Activated naive CD8-positive, alpha-beta T cell treated with anti-CD3 and anti-CD28 coated beads, Interleukin-2, amount 10 ng/mL, durations not matched to agents 7 days and 5 days (primary cell): ENCODE measurements at regions not wholly inside any gene's neighbourhood (a gene's known extent, or its start where the extent isn't known, plus 50 kb on each side); places are given as distances from the start of the nearest gene placed in this dataset.

ENCODE experiments used
- ATAC-seq: fragments of 150-1000 bp; cut with Tn5 transposase; one replicate; pipeline ENCODE4 v1.10.0; 2021; ENCODE audit warnings: low read depth, moderate library complexity
- POLR2A ChIA-PET: fragments of 350-600 bp; sonication (Branson Sonifier 250); formaldehyde crosslinking; loops from one replicate; lab custom pipeline; 2021; ENCODE audit warnings: antibody characterized with exemption; lab: Charles Lee
- DNase-seq: peaks from one replicate; pipeline ENCODE4 v3.0.0; 2021
- H3K27ac Mint-ChIP-seq: one replicate; pipeline ENCODE4 v1.8.0; 2022; ENCODE audit warnings: mild to moderate bottlenecking, mixed read lengths
- H3K27me3 Mint-ChIP-seq: one replicate; pipeline ENCODE4 v1.8.0; 2022; ENCODE audit warnings: mild to moderate bottlenecking, moderate library complexity, mixed read lengths
- H3K36me3 Mint-ChIP-seq: one replicate; pipeline ENCODE4 v1.8.0; 2021; ENCODE audit warnings: mild to moderate bottlenecking, mixed read lengths
- H3K4me1 Mint-ChIP-seq: one replicate; pipeline ENCODE4 v1.8.0; 2021; ENCODE audit warnings: mixed read lengths
- H3K4me3 Mint-ChIP-seq: one replicate; pipeline ENCODE4 v1.8.0; 2022; ENCODE audit warnings: mild to moderate bottlenecking, moderate library complexity, mixed read lengths
- H3K9me3 Mint-ChIP-seq: one replicate; pipeline ENCODE4 v1.8.0; 2021; ENCODE audit warnings: mixed read lengths

GRCh38 chr7:94161476-94161875 is 157.3 kb upstream of the BET1 start:
- Mint-ChIP-seq H3K27ac (no peak overlapping the region), H3K4me3 (no peak overlapping the region), H3K27me3 (no peaks in the 10 kb centered on the region), H3K36me3 (no peaks in the 10 kb centered on the region), H3K4me1 (peaks cover 3% of the 10 kb centered on the region), H3K9me3 (peaks cover 2% of the 10 kb centered on the region)
- ATAC-seq, result no peak
- POLR2A ChIA-PET, result no interaction called here
- DNase-seq, result no peak

GRCh38 chr7:94169682-94170081 is 165.5 kb upstream of the BET1 start:
- H3K27me3 Mint-ChIP-seq, result peaks cover 6% of the 10 kb centered on the region

GRCh38 chr7:94170836-94171235 is 166.7 kb upstream of the BET1 start:
- ATAC-seq (peak; percentile 45), DNase-seq (no peak)
- H3K9me3 Mint-ChIP-seq, result peaks cover 1% of the 10 kb centered on the region
- POLR2A ChIA-PET, result no interaction called here
- no peaks in the 10 kb centered on the region for H3K36me3 Mint-ChIP-seq
- H3K27ac Mint-ChIP-seq, result peak overlapping the region; percentile 23
- H3K4me1 Mint-ChIP-seq, result peaks cover 5% of the 10 kb centered on the region
- H3K4me3 Mint-ChIP-seq, result no peak overlapping the region
- H3K27me3 Mint-ChIP-seq, result peaks cover 6% of the 10 kb centered on the region

More at GRCh38 chr7:94169682-94170081, 165.5 kb upstream of the BET1 start:
- peaks cover 5% of the 10 kb centered on the region for H3K4me1 Mint-ChIP-seq
- H3K27ac Mint-ChIP-seq, result no peak overlapping the region
- H3K36me3 Mint-ChIP-seq, result no peaks in the 10 kb centered on the region
- no peak for ATAC-seq
- no peak overlapping the region for H3K4me3 Mint-ChIP-seq
- DNase-seq, result no peak
- POLR2A ChIA-PET, result no interaction called here
- H3K9me3 Mint-ChIP-seq, result peaks cover 3% of the 10 kb centered on the region

- no peak overlapping the region for H3K4me3 Mint-ChIP-seq
- no peak for ATAC-seq
- no peak for DNase-seq
- POLR2A ChIA-PET, result no interaction called here
- no peaks in the 10 kb centered on the region for H3K36me3 Mint-ChIP-seq
- H3K4me1 Mint-ChIP-seq, result peaks cover 8% of the 10 kb centered on the region
- no peak overlapping the region for H3K27ac Mint-ChIP-seq
- peaks cover 6% of the 10 kb centered on the region for H3K27me3 Mint-ChIP-seq
- peaks cover 1% of the 10 kb centered on the region for H3K9me3 Mint-ChIP-seq
Measured at GRCh38 chr7:94173436-94173835, 169.3 kb upstream of the BET1 start.

- DNase-seq, result no peak
- POLR2A ChIA-PET, result no interaction called here
- Mint-ChIP-seq H3K36me3 (no peaks in the 10 kb centered on the region), H3K4me3 (no peak overlapping the region), H3K9me3 (peaks cover 1% of the 10 kb centered on the region), H3K27ac (no peak overlapping the region), H3K27me3 (peaks cover 8% of the 10 kb centered on the region), H3K4me1 (peaks cover 8% of the 10 kb centered on the region)
- no peak for ATAC-seq
Measured at GRCh38 chr7:94174375-94174774, 170.2 kb upstream of the BET1 start.

GRCh38 chr7:94174956-94175355 is 170.8 kb upstream of the BET1 start:
- Mint-ChIP-seq H3K27ac (no peak overlapping the region), H3K27me3 (peaks cover 8% of the 10 kb centered on the region), H3K9me3 (no peaks in the 10 kb centered on the region), H3K36me3 (no peaks in the 10 kb centered on the region), H3K4me3 (no peak overlapping the region), H3K4me1 (peaks cover 8% of the 10 kb centered on the region)
- POLR2A ChIA-PET, result no interaction called here
- DNase-seq (no peak), ATAC-seq (no peak)

- Mint-ChIP-seq H3K9me3 (no peaks in the 10 kb centered on the region), H3K4me3 (no peak overlapping the region), H3K27ac (no peak overlapping the region), H3K27me3 (peaks cover 9% of the 10 kb centered on the region), H3K4me1 (peaks cover 3% of the 10 kb centered on the region), H3K36me3 (no peaks in the 10 kb centered on the region)
- no peak for DNase-seq
- ATAC-seq, result no peak
- POLR2A ChIA-PET, result no interaction called here
Measured at GRCh38 chr7:94176694-94177200, 172.6 kb upstream of the BET1 start.

GRCh38 chr7:94177441-94177840 is 173.3 kb upstream of the BET1 start:
- no peak for DNase-seq
- POLR2A ChIA-PET, result no interaction called here
- no peak for ATAC-seq
- no peaks in the 10 kb centered on the region for H3K36me3 Mint-ChIP-seq
- H3K27me3 Mint-ChIP-seq, result peaks cover 8% of the 10 kb centered on the region
- H3K27ac Mint-ChIP-seq, result no peak overlapping the region
- H3K4me3 Mint-ChIP-seq, result no peak overlapping the region
- peaks cover 3% of the 10 kb centered on the region for H3K4me1 Mint-ChIP-seq
- no peaks in the 10 kb centered on the region for H3K9me3 Mint-ChIP-seq

GRCh38 chr7:94178230-94178629 is 174.1 kb upstream of the BET1 start:
- no peaks in the 10 kb centered on the region for H3K36me3 Mint-ChIP-seq
- peaks cover 3% of the 10 kb centered on the region for H3K4me1 Mint-ChIP-seq
- H3K4me3 Mint-ChIP-seq, result no peak overlapping the region
- H3K27ac Mint-ChIP-seq, result no peak overlapping the region
- peaks cover 8% of the 10 kb centered on the region for H3K27me3 Mint-ChIP-seq
- no peak for DNase-seq
- POLR2A ChIA-PET, result no interaction called here
- ATAC-seq, result no peak
- H3K9me3 Mint-ChIP-seq, result no peaks in the 10 kb centered on the region

GRCh38 chr7:94179466-94179865 is 175.3 kb upstream of the BET1 start:
- H3K36me3 Mint-ChIP-seq, result no peaks in the 10 kb centered on the region
- no peak for DNase-seq
- H3K27me3 Mint-ChIP-seq, result peaks cover 5% of the 10 kb centered on the region
- ATAC-seq, result no peak
- H3K4me3 Mint-ChIP-seq, result no peak overlapping the region
- POLR2A ChIA-PET, result no interaction called here
- H3K27ac Mint-ChIP-seq, result no peak overlapping the region
- H3K4me1 Mint-ChIP-seq, result peaks cover 3% of the 10 kb centered on the region
- H3K9me3 Mint-ChIP-seq, result no peaks in the 10 kb centered on the region

GRCh38 chr7:94182066-94182465 is 177.9 kb upstream of the BET1 start:
- no peaks in the 10 kb centered on the region for H3K36me3 Mint-ChIP-seq
- H3K27ac Mint-ChIP-seq, result no peak overlapping the region
- peaks cover 3% of the 10 kb centered on the region for H3K4me1 Mint-ChIP-seq
- ATAC-seq (no peak), DNase-seq (no peak)
- peaks cover 5% of the 10 kb centered on the region for H3K27me3 Mint-ChIP-seq
- H3K4me3 Mint-ChIP-seq, result no peak overlapping the region
- H3K9me3 Mint-ChIP-seq, result no peaks in the 10 kb centered on the region
- POLR2A ChIA-PET, result no interaction called here

GRCh38 chr7:94182721-94183120 is 178.6 kb upstream of the BET1 start:
- Mint-ChIP-seq H3K4me1 (peaks cover 3% of the 10 kb centered on the region), H3K36me3 (no peaks in the 10 kb centered on the region), H3K4me3 (no peak overlapping the region), H3K27ac (no peak overlapping the region), H3K9me3 (no peaks in the 10 kb centered on the region), H3K27me3 (peaks cover 6% of the 10 kb centered on the region)
- POLR2A ChIA-PET, result no interaction called here
- DNase-seq (no peak), ATAC-seq (no peak)

GRCh38 chr7:94183289-94183749 is 179.2 kb upstream of the BET1 start:
- no peaks in the 10 kb centered on the region for H3K36me3 Mint-ChIP-seq
- no peak for DNase-seq
- H3K27ac Mint-ChIP-seq, result no peak overlapping the region
- H3K27me3 Mint-ChIP-seq, result peaks cover 9% of the 10 kb centered on the region
- no peaks in the 10 kb centered on the region for H3K9me3 Mint-ChIP-seq
- no peak overlapping the region for H3K4me3 Mint-ChIP-seq
- H3K4me1 Mint-ChIP-seq, result no peaks in the 10 kb centered on the region
- POLR2A ChIA-PET, result no interaction called here
- no peak for ATAC-seq

- no peak for ATAC-seq
- Mint-ChIP-seq H3K27ac (no peak overlapping the region), H3K4me1 (no peaks in the 10 kb centered on the region), H3K27me3 (peaks cover 9% of the 10 kb centered on the region), H3K4me3 (no peak overlapping the region), H3K9me3 (no peaks in the 10 kb centered on the region), H3K36me3 (no peaks in the 10 kb centered on the region)
- no peak for DNase-seq
- POLR2A ChIA-PET, result no interaction called here
Measured at GRCh38 chr7:94183891-94184290, 179.7 kb upstream of the BET1 start.

GRCh38 chr7:94188350-94188749 is 184.2 kb upstream of the BET1 start:
- ATAC-seq, result no peak
- POLR2A ChIA-PET, result no interaction called here
- no peaks in the 10 kb centered on the region for H3K4me1 Mint-ChIP-seq
- H3K36me3 Mint-ChIP-seq, result no peaks in the 10 kb centered on the region
- peaks cover 4% of the 10 kb centered on the region for H3K27me3 Mint-ChIP-seq
- no peak overlapping the region for H3K4me3 Mint-ChIP-seq
- no peak for DNase-seq
- H3K27ac Mint-ChIP-seq, result no peak overlapping the region
- H3K9me3 Mint-ChIP-seq, result no peaks in the 10 kb centered on the region
